ENCODE measurements at regions not wholly inside any gene's neighbourhood (a gene's known extent, or its start where the extent isn't known, plus 50 kb on each side); places are given as distances from the start of the nearest gene placed in this dataset.

- Histone ChIP-seq H3K36me3 (replicated peaks; ENCODE audit: insufficient read depth, low read length) (no peaks in the 10 kb centered on the region), H3F3A (ENCODE audit: insufficient read depth, low read length) (no peaks in the 10 kb centered on the region), H3K4me1 (ENCODE audit: low read length) (no peaks in the 10 kb centered on the region), H3K4me3 (ENCODE audit: low read length) (no peak overlapping the region), H3K27me3 (replicated peaks; ENCODE audit: insufficient read depth, low read length) (no peaks in the 10 kb centered on the region), H3K4me2 (ENCODE audit: low read depth, low read length) (no peak overlapping the region), H3K9me3 (replicated peaks; ENCODE audit: insufficient read depth, low read length) (no peaks in the 10 kb centered on the region), H3K9ac (ENCODE audit: low read length) (no peak overlapping the region), H2AFZ (ENCODE audit: low read length) (no peak overlapping the region), H3K79me2 (ENCODE audit: low read length) (no peaks in the 10 kb centered on the region), H3K9me2 (replicated peaks; ENCODE audit: insufficient read depth, low read length) (no peaks in the 10 kb centered on the region), H4K20me1 (ENCODE audit: insufficient read depth, low read length) (no peaks in the 10 kb centered on the region), H3K27ac (ENCODE audit: low read length) (no peak overlapping the region)
- DNase-seq = no peak
- no peak for TF ChIP-seq EZH2 (optimal IDR thresholded peaks at IDR 0.05; ENCODE audit: low read depth, low read length)
- TF ChIP-seq CTCF (IDR thresholded peaks at IDR 0.05; ENCODE audit: low read length) = no peak
- TF ChIP-seq EZH2phosphoT487 (IDR thresholded peaks at IDR 0.05; ENCODE audit: low read length) = no peak
These were observed 280.4 kb downstream of the CDH11 start for GRCh38 chr16:64841482-64841881.

- Histone ChIP-seq H4K20me1 (ENCODE audit: insufficient read depth, low read length) (no peaks in the 10 kb centered on the region), H3K27ac (ENCODE audit: low read length) (no peak overlapping the region), H2AFZ (ENCODE audit: low read length) (no peak overlapping the region), H3K4me3 (ENCODE audit: low read length) (no peak overlapping the region), H3K9me3 (replicated peaks; ENCODE audit: insufficient read depth, low read length) (no peaks in the 10 kb centered on the region), H3K9me2 (replicated peaks; ENCODE audit: insufficient read depth, low read length) (no peaks in the 10 kb centered on the region), H3K79me2 (ENCODE audit: low read length) (no peaks in the 10 kb centered on the region), H3K36me3 (replicated peaks; ENCODE audit: insufficient read depth, low read length) (no peaks in the 10 kb centered on the region), H3K27me3 (replicated peaks; ENCODE audit: insufficient read depth, low read length) (no peaks in the 10 kb centered on the region), H3F3A (ENCODE audit: insufficient read depth, low read length) (no peaks in the 10 kb centered on the region), H3K9ac (ENCODE audit: low read length) (no peak overlapping the region), H3K4me2 (ENCODE audit: low read depth, low read length) (no peak overlapping the region), H3K4me1 (ENCODE audit: low read length) (no peaks in the 10 kb centered on the region)
- no peak for TF ChIP-seq EZH2phosphoT487 (IDR thresholded peaks at IDR 0.05; ENCODE audit: low read length)
- no peak for DNase-seq
These were observed 280.8 kb downstream of the CDH11 start for GRCh38 chr16:64841071-64841470.

GRCh38 chr16:64830653-64831052 is 291.2 kb downstream of the CDH11 start:
- no peaks in the 10 kb centered on the region for H3K36me3 ChIP-seq (replicated peaks; ENCODE audit: insufficient read depth, low read length)
- TF ChIP-seq EZH2phosphoT487 (IDR thresholded peaks at IDR 0.05; ENCODE audit: low read length) = no peak
- TF ChIP-seq CTCF (IDR thresholded peaks at IDR 0.05; ENCODE audit: low read length) = no peak
- TF ChIP-seq EZH2 (optimal IDR thresholded peaks at IDR 0.05; ENCODE audit: low read depth, low read length) = no peak
- no peak overlapping the region for H3K4me3 ChIP-seq (ENCODE audit: low read length)
- no peak for DNase-seq
- no peaks in the 10 kb centered on the region for H3K27me3 ChIP-seq (replicated peaks; ENCODE audit: insufficient read depth, low read length)
- no peak overlapping the region for H3K27ac ChIP-seq (ENCODE audit: low read length)
- no peaks in the 10 kb centered on the region for H4K20me1 ChIP-seq (ENCODE audit: insufficient read depth, low read length)
- H3K9ac ChIP-seq (ENCODE audit: low read length) = no peak overlapping the region
- H3K4me2 ChIP-seq (ENCODE audit: low read depth, low read length) = no peak overlapping the region
- no peaks in the 10 kb centered on the region for H3K9me2 ChIP-seq (replicated peaks; ENCODE audit: insufficient read depth, low read length)
- H3K4me1 ChIP-seq (ENCODE audit: low read length) = no peaks in the 10 kb centered on the region
- no peaks in the 10 kb centered on the region for H3K79me2 ChIP-seq (ENCODE audit: low read length)
- no peaks in the 10 kb centered on the region for H3K9me3 ChIP-seq (replicated peaks; ENCODE audit: insufficient read depth, low read length)
- no peaks in the 10 kb centered on the region for H3F3A ChIP-seq (ENCODE audit: insufficient read depth, low read length)
- no peak overlapping the region for H2AFZ ChIP-seq (ENCODE audit: low read length)

- Histone ChIP-seq H3K36me3 (replicated peaks; ENCODE audit: insufficient read depth, low read length) (no peaks in the 10 kb centered on the region), H3K4me1 (ENCODE audit: low read length) (no peaks in the 10 kb centered on the region), H4K20me1 (ENCODE audit: insufficient read depth, low read length) (no peaks in the 10 kb centered on the region), H3K4me3 (ENCODE audit: low read length) (no peak overlapping the region), H3K4me2 (ENCODE audit: low read depth, low read length) (no peak overlapping the region), H3K9me2 (replicated peaks; ENCODE audit: insufficient read depth, low read length) (no peaks in the 10 kb centered on the region), H3F3A (ENCODE audit: insufficient read depth, low read length) (no peaks in the 10 kb centered on the region), H2AFZ (ENCODE audit: low read length) (no peak overlapping the region), H3K79me2 (ENCODE audit: low read length) (no peaks in the 10 kb centered on the region), H3K27ac (ENCODE audit: low read length) (no peak overlapping the region), H3K9me3 (replicated peaks; ENCODE audit: insufficient read depth, low read length) (no peaks in the 10 kb centered on the region), H3K27me3 (replicated peaks; ENCODE audit: insufficient read depth, low read length) (no peaks in the 10 kb centered on the region), H3K9ac (ENCODE audit: low read length) (no peak overlapping the region)
- no peak for DNase-seq
- no peak for TF ChIP-seq EZH2 (optimal IDR thresholded peaks at IDR 0.05; ENCODE audit: low read depth, low read length)
- no peak for TF ChIP-seq EZH2phosphoT487 (IDR thresholded peaks at IDR 0.05; ENCODE audit: low read length)
- no peak for TF ChIP-seq CTCF (IDR thresholded peaks at IDR 0.05; ENCODE audit: low read length)
These were observed 292.2 kb downstream of the CDH11 start for GRCh38 chr16:64829678-64830077.
